H9 (cell line): ENCODE measurements at regions not wholly inside any gene's neighbourhood (a gene's known extent, or its start where the extent isn't known, plus 50 kb on each side); places are given as distances from the start of the nearest gene placed in this dataset.

Source experiments
- DNase-seq: peaks from one replicate; pipeline ENCODE4 v3.0.0-alpha.2; 2017
- H2AFZ ChIP-seq: one replicate; pipeline ENCODE4 v1.6.1; 2013; ENCODE audit warnings: mild to moderate bottlenecking, low read length, control low read depth, moderate library complexity
- H2AK5ac ChIP-seq: 2 replicates; pipeline ENCODE4 v1.6.1; 2013; ENCODE audit warnings: low read length, control low read depth, mixed read lengths; ENCODE audit not compliant: insufficient read length
- H2BK120ac ChIP-seq: one replicate; pipeline ENCODE4 v1.6.1; 2013; ENCODE audit warnings: low read depth, mild to moderate bottlenecking, low read length, control low read depth, inconsistent platforms; ENCODE audit not compliant: poor library complexity, severe bottlenecking
- H2BK12ac ChIP-seq: 2 replicates; pipeline ENCODE4 v1.6.1; 2013; ENCODE audit warnings: low read length, control low read depth, mixed read lengths, low read depth; ENCODE audit not compliant: insufficient read length
- H2BK15ac ChIP-seq: 2 replicates; pipeline ENCODE4 v1.6.1; 2013; ENCODE audit warnings: low read depth, low read length, control low read depth
- H2BK20ac ChIP-seq: one replicate; pipeline ENCODE4 v1.6.1; 2013; ENCODE audit warnings: low read depth, mild to moderate bottlenecking, low read length, control low read depth, inconsistent platforms; ENCODE audit not compliant: poor library complexity, severe bottlenecking
- H2BK5ac ChIP-seq: 2 replicates; pipeline ENCODE4 v1.6.1; 2013; ENCODE audit warnings: low read length, control low read depth, mixed read lengths; ENCODE audit not compliant: insufficient read length
- H3K14ac ChIP-seq: 2 replicates; pipeline ENCODE4 v1.6.1; 2013; ENCODE audit warnings: low read length, control low read depth; ENCODE audit not compliant: insufficient read depth
- H3K18ac ChIP-seq: 2 replicates; pipeline ENCODE4 v1.6.1; 2013; ENCODE audit warnings: low read depth, mild to moderate bottlenecking, mixed read lengths, low read length, control low read depth; ENCODE audit not compliant: insufficient read length
- H3K23ac ChIP-seq: 2 replicates; pipeline ENCODE4 v1.6.1; 2013; ENCODE audit warnings: low read length, control low read depth, mixed read lengths, low read depth; ENCODE audit not compliant: insufficient read length
- H3K23me2 ChIP-seq: 2 replicates; pipeline ENCODE4 v1.6.1; 2013; ENCODE audit warnings: low read depth, mild to moderate bottlenecking, mixed read lengths, low read length, control low read depth; ENCODE audit not compliant: insufficient read length, poor library complexity, severe bottlenecking
- H3K27ac ChIP-seq: 2 replicates; pipeline ENCODE4 v1.5.1; 2013; ENCODE audit warnings: low read length, control low read depth, mixed read lengths, low read depth; ENCODE audit not compliant: insufficient read length
- H3K27me3 ChIP-seq: 2 replicates; pipeline ENCODE4 v1.6.1; 2013; ENCODE audit warnings: low read length, control low read depth, inconsistent platforms; ENCODE audit not compliant: insufficient read depth
- H3K4ac ChIP-seq: 2 replicates; pipeline ENCODE4 v1.6.1; 2013; ENCODE audit warnings: low read depth, mild to moderate bottlenecking, control low read depth, inconsistent platforms, low read length, moderate library complexity
- H3K4me1 ChIP-seq: 2 replicates; pipeline ENCODE4 v1.6.1; 2013; ENCODE audit warnings: low read length, control low read depth, inconsistent platforms; ENCODE audit not compliant: insufficient read depth
- H3K4me2 ChIP-seq: 2 replicates; pipeline ENCODE4 v1.6.1; 2013; ENCODE audit warnings: low read length, control low read depth, mixed read lengths; ENCODE audit not compliant: insufficient read length, insufficient read depth
- H3K56ac ChIP-seq: 2 replicates; pipeline ENCODE4 v1.6.1; 2013; ENCODE audit warnings: low read depth, mild to moderate bottlenecking, mixed read lengths, low read length, control low read depth; ENCODE audit not compliant: insufficient read length
- H3K79me1 ChIP-seq: 2 replicates; pipeline ENCODE4 v1.6.1; 2013; ENCODE audit warnings: low read depth, mild to moderate bottlenecking, moderate library complexity, low read length, control low read depth, inconsistent platforms; ENCODE audit not compliant: insufficient read depth, poor library complexity, severe bottlenecking
- H3K79me2 ChIP-seq: 2 replicates; pipeline ENCODE4 v1.6.1; 2013; ENCODE audit warnings: low read length, control low read depth, inconsistent platforms; ENCODE audit not compliant: insufficient read depth
- H3K9ac ChIP-seq: 2 replicates; pipeline ENCODE4 v1.6.1; 2013; ENCODE audit warnings: low read length, control low read depth, mixed read lengths; ENCODE audit not compliant: insufficient read length; ENCODE audit errors: extremely low read depth
- H3K9me3 ChIP-seq: one replicate; pipeline ENCODE4 v1.6.1; 2013; ENCODE audit warnings: low read depth, low read length, inconsistent platforms; ENCODE audit not compliant: control insufficient read depth
- H3T11ph ChIP-seq: one replicate; pipeline ENCODE4 v1.6.1; 2013; ENCODE audit warnings: mild to moderate bottlenecking, low read length, control low read depth, inconsistent platforms
- H4K20me1 ChIP-seq: one replicate; pipeline ENCODE4 v1.6.1; 2013; ENCODE audit not compliant: control insufficient read depth, insufficient read length, insufficient read depth
- H4K5ac ChIP-seq: 2 replicates; pipeline ENCODE4 v1.6.1; 2013; ENCODE audit warnings: low read depth, mild to moderate bottlenecking, mixed read lengths, low read length, control low read depth; ENCODE audit not compliant: insufficient read length
- H4K8ac ChIP-seq: replicated peaks from 2 replicates; pipeline ENCODE4 v1.6.1; 2013; ENCODE audit warnings: low read length, control low read depth, mixed read lengths, low read depth; ENCODE audit not compliant: insufficient read length
- H4K91ac ChIP-seq: 2 replicates; pipeline ENCODE4 v1.6.1; 2013; ENCODE audit warnings: low read depth, mild to moderate bottlenecking, moderate library complexity, mixed read lengths, low read length, control low read depth; ENCODE audit not compliant: insufficient read length
- H3K27ac Mint-ChIP-seq, 3 experiments: 2 replicates in 2 of 3; 3 replicates in 1 of 3; pipeline ENCODE4 v1.8.0; 2020 to 2021; ENCODE audit warnings: mixed read lengths in 3 of 3, mild to moderate bottlenecking in 1 of 3, moderate library complexity in 1 of 3
- H3K27me3 Mint-ChIP-seq: 2 replicates; pipeline ENCODE4 v1.8.0; 2021; ENCODE audit warnings: low read depth, mild to moderate bottlenecking, moderate library complexity, mixed read lengths
- H3K36me3 Mint-ChIP-seq, 3 experiments: 2 replicates in 2 of 3; 3 replicates in 1 of 3; pipeline ENCODE4 v1.8.0; 2020 to 2021; ENCODE audit warnings: low read depth in 3 of 3, mixed read lengths in 3 of 3; ENCODE audit not compliant: insufficient read depth in 1 of 3
- H3K4me1 Mint-ChIP-seq, 2 experiments: 2 replicates each; pipeline ENCODE4 v1.8.0; 2020; ENCODE audit warnings: mixed read lengths in 2 of 2
- H3K4me3 Mint-ChIP-seq, 2 experiments: 2 replicates in 1 of 2; 3 replicates in 1 of 2; pipeline ENCODE4 v1.8.0; 2020 to 2021; ENCODE audit warnings: mild to moderate bottlenecking in 2 of 2, mixed read lengths in 2 of 2, moderate library complexity in 1 of 2
- H3K9me3 Mint-ChIP-seq, 2 experiments: 2 replicates in 1 of 2; 3 replicates in 1 of 2; pipeline ENCODE4 v1.8.0; 2020; ENCODE audit warnings: mild to moderate bottlenecking in 2 of 2, mixed read lengths in 2 of 2, moderate library complexity in 1 of 2
- WGBS: extraction: QIAGEN DNeasy Blood & Tissue Kit; methylation state at CpG from one replicate; pipeline ENCODE4 v1.1.7; 2013; ENCODE audit warnings: missing lambda C conversion rate, low lambda C conversion rate, mixed read lengths; ENCODE audit not compliant: insufficient read length; ENCODE audit errors: extremely low coverage; 5-methylcytosine and 5-hydroxymethylcytosine counted together
- TF ChIP-seq, protein P1 (sequence below): fragments of 200-600 bp; sonication (generic); conservative IDR thresholded peaks from 3 replicates; pipeline ENCODE4 v1.8.0; 2021; ENCODE audit warnings: antibody characterized with exemption, mild to moderate bottlenecking

DNA sequence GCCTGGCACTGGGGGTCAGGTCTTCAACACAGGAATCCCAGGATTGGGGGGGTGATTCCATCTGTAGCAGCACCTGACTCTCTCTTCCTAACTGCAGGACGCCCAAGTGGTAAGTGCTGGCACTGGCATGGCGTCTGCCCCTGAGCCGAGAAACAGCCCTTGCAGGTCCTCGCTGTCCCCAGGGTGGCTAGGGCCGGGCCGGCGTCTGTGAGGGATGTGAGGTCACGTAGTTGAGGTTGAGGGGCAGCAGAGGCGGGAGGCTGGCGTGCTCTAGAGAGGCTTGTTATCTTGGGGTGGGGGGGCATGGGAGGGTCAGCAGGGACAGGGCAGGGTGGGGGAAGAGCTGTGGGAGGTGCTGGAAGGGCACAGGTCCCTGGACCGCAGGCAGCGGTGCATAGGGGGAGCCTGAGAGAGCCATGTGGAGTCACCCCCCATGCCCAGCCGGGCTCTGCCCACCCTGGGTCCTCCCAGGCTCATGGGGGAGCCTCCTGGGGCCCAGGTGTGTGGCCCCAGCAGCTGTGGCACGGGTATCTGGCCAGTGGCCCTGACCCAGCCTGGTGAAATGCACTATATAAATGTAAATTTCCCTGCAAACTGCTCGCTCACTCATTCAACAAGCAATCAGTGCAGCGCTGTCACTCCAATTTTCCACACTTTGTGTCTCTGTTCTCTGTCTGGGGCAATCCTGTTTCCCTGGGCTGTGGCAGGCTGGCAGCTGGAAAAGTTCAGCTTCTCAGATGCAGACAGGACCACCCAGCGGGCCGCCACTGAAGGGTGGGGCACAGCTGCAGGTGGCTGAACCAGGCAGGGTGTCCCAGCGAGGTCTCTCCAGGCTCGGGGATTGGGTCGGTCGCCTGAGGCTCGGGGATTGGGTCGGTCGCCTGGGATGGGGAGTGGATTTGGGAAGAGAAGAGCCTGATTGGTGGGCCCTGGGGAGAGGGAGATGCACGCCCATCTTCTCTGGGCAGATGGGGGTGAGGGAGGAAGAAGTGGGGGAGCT lies 102.2 kb upstream of the NKX1-1 start:
- no CpG with 5 or more reads among the region's 26 CpGs for WGBS
- Histone ChIP-seq H3K56ac (no peak overlapping the region), H2BK20ac (no peak overlapping the region), H4K8ac (no peak overlapping the region), H3K18ac (no peak overlapping the region), H3K4ac (no peak overlapping the region), H3K4me2 (no peak overlapping the region), H3K23me2 (no peaks in the 10 kb centered on the region), H3K9ac (no peak overlapping the region), H2AK5ac (no peak overlapping the region), H3K79me1 (no peaks in the 10 kb centered on the region), H2BK120ac (no peak overlapping the region), H3K14ac (no peak overlapping the region), H4K5ac (no peak overlapping the region), H3K23ac (no peak overlapping the region), H3K4me1 (no peaks in the 10 kb centered on the region), H3K9me3 (no peaks in the 10 kb centered on the region), H3T11ph (no peak overlapping the region), H3K27ac (no peak overlapping the region), H4K20me1 (no peaks in the 10 kb centered on the region), H2BK12ac (no peak overlapping the region), H2BK15ac (no peak overlapping the region), H3K27me3 (no peaks in the 10 kb centered on the region), H4K91ac (no peak overlapping the region), H2BK5ac (no peak overlapping the region), H2AFZ (no peak overlapping the region), H3K79me2 (no peaks in the 10 kb centered on the region)
- TF ChIP-seq, protein P1, sequence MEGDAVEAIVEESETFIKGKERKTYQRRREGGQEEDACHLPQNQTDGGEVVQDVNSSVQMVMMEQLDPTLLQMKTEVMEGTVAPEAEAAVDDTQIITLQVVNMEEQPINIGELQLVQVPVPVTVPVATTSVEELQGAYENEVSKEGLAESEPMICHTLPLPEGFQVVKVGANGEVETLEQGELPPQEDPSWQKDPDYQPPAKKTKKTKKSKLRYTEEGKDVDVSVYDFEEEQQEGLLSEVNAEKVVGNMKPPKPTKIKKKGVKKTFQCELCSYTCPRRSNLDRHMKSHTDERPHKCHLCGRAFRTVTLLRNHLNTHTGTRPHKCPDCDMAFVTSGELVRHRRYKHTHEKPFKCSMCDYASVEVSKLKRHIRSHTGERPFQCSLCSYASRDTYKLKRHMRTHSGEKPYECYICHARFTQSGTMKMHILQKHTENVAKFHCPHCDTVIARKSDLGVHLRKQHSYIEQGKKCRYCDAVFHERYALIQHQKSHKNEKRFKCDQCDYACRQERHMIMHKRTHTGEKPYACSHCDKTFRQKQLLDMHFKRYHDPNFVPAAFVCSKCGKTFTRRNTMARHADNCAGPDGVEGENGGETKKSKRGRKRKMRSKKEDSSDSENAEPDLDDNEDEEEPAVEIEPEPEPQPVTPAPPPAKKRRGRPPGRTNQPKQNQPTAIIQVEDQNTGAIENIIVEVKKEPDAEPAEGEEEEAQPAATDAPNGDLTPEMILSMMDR: no peak
- H3K4me3 Mint-ChIP-seq: no peak overlapping the region
- H3K27me3 Mint-ChIP-seq: peaks cover 18% of the 10 kb centered on the region
- peaks cover 0 to 4% of the 10 kb centered on the region in 2 experiments; a peak in 1 of 5 replicates for H3K9me3 Mint-ChIP-seq
- no peak overlapping the region; a peak in 1 of 7 replicates for H3K27ac Mint-ChIP-seq
- H3K36me3 Mint-ChIP-seq: no peaks in the 10 kb centered on the region; a peak in 1 of 7 replicates
- H3K4me1 Mint-ChIP-seq: peaks cover 8 to 19% of the 10 kb centered on the region in 2 experiments
- DNase-seq: no peak
